H1 (cell line): ENCODE measurements at regions not wholly inside any gene's neighbourhood (a gene's known extent, or its start where the extent isn't known, plus 50 kb on each side); places are given as distances from the start of the nearest gene placed in this dataset.

Source experiments
- ASH2L ChIP-seq: fragments of 200-600, 300-600 bp; sonication (generic); IDR thresholded peaks from one replicate; pipeline ENCODE4 v1.7.1; 2017; ENCODE audit warnings: low read length
- CTCF ChIP-seq, 3 experiments: IDR thresholded peaks; 1 replicate in 2 of 3; 2 replicates in 1 of 3; pipeline versions ENCODE4 v1.5.1 to v1.6.1; 2011; ENCODE audit warnings: low read length in 3 of 3, mild to moderate bottlenecking in 3 of 3, inconsistent platforms in 2 of 3, low read depth in 1 of 3, moderate library complexity in 1 of 3; ENCODE audit not compliant: insufficient read depth in 1 of 3; ENCODE audit errors: control extremely low read depth in 1 of 3
- KDM1A ChIP-seq: fragments of 200-600, 300-600 bp; sonication (generic); IDR thresholded peaks from 2 replicates; pipeline ENCODE4 v1.7.1; 2016; ENCODE audit warnings: mild to moderate bottlenecking, low read length, borderline replicate concordance
- KDM5A ChIP-seq: fragments of 200-600 bp; IDR thresholded peaks from 2 replicates; pipeline ENCODE4 v1.7.1; 2012; ENCODE audit warnings: mild to moderate bottlenecking, low read length, inconsistent platforms, mixed read lengths

- TF ChIP-seq CTCF (IDR thresholded peaks at IDR 0.05; ENCODE audit: control extremely low read depth in 1 of 3, insufficient read depth in 1 of 3, low read depth in 1 of 3, low read length in 3 of 3) (no peak), KDM1A (no peak), ASH2L (no peak), KDM5A (no peak)
These were observed 86.7 kb upstream of the FOXN2 start (continued) for GRCh38 chr2:48227617-48228344.
